ENCODE measurements at regions not wholly inside any gene's neighbourhood (a gene's known extent, or its start where the extent isn't known, plus 50 kb on each side); places are given as distances from the start of the nearest gene placed in this dataset.

- no peak overlapping the region for H3K4me2 ChIP-seq (ENCODE audit: low read length)
- no peak overlapping the region for H3K27ac ChIP-seq (ENCODE audit: low read length)
- H4K20me1 ChIP-seq (ENCODE audit: insufficient read depth) = no peaks in the 10 kb centered on the region
- H3F3A ChIP-seq (ENCODE audit: insufficient read depth, low read length, poor library complexity, severe bottlenecking) = no peaks in the 10 kb centered on the region
- no peak overlapping the region for H3K4me3 ChIP-seq (ENCODE audit: low read length)
- no peaks in the 10 kb centered on the region for H3K27me3 ChIP-seq (ENCODE audit: insufficient read depth, low read depth, low read length)
- H3K9me3 ChIP-seq (ENCODE audit: low read length) = no peaks in the 10 kb centered on the region
- H3K9me2 ChIP-seq (ENCODE audit: insufficient read depth, low read length) = no peaks in the 10 kb centered on the region
- H3K79me2 ChIP-seq (replicated peaks; ENCODE audit: insufficient read depth, low read length) = no peaks in the 10 kb centered on the region
- H3K9ac ChIP-seq (ENCODE audit: low read length) = no peak overlapping the region
- no peak overlapping the region for H2AFZ ChIP-seq (ENCODE audit: low read depth, low read length)
- TF ChIP-seq EP300 (conservative IDR thresholded peaks at IDR 0.05; ENCODE audit: poor library complexity, severe bottlenecking) = no peak
- no peak for TF ChIP-seq RAD21 (conservative IDR thresholded peaks at IDR 0.05)
- TF ChIP-seq SMC3 (conservative IDR thresholded peaks at IDR 0.05; ENCODE audit: poor library complexity) = no peak
- TF ChIP-seq, protein P1, sequence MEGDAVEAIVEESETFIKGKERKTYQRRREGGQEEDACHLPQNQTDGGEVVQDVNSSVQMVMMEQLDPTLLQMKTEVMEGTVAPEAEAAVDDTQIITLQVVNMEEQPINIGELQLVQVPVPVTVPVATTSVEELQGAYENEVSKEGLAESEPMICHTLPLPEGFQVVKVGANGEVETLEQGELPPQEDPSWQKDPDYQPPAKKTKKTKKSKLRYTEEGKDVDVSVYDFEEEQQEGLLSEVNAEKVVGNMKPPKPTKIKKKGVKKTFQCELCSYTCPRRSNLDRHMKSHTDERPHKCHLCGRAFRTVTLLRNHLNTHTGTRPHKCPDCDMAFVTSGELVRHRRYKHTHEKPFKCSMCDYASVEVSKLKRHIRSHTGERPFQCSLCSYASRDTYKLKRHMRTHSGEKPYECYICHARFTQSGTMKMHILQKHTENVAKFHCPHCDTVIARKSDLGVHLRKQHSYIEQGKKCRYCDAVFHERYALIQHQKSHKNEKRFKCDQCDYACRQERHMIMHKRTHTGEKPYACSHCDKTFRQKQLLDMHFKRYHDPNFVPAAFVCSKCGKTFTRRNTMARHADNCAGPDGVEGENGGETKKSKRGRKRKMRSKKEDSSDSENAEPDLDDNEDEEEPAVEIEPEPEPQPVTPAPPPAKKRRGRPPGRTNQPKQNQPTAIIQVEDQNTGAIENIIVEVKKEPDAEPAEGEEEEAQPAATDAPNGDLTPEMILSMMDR (IDR thresholded peaks at IDR 0.05; ENCODE audit: poor library complexity, severe bottlenecking) = no peak
- TF ChIP-seq TAF1 (IDR thresholded peaks at IDR 0.05; ENCODE audit: low read depth) = no peak
- TF ChIP-seq POLR2AphosphoS5 (IDR thresholded peaks at IDR 0.05) = no peak
- TF ChIP-seq, protein P2, sequence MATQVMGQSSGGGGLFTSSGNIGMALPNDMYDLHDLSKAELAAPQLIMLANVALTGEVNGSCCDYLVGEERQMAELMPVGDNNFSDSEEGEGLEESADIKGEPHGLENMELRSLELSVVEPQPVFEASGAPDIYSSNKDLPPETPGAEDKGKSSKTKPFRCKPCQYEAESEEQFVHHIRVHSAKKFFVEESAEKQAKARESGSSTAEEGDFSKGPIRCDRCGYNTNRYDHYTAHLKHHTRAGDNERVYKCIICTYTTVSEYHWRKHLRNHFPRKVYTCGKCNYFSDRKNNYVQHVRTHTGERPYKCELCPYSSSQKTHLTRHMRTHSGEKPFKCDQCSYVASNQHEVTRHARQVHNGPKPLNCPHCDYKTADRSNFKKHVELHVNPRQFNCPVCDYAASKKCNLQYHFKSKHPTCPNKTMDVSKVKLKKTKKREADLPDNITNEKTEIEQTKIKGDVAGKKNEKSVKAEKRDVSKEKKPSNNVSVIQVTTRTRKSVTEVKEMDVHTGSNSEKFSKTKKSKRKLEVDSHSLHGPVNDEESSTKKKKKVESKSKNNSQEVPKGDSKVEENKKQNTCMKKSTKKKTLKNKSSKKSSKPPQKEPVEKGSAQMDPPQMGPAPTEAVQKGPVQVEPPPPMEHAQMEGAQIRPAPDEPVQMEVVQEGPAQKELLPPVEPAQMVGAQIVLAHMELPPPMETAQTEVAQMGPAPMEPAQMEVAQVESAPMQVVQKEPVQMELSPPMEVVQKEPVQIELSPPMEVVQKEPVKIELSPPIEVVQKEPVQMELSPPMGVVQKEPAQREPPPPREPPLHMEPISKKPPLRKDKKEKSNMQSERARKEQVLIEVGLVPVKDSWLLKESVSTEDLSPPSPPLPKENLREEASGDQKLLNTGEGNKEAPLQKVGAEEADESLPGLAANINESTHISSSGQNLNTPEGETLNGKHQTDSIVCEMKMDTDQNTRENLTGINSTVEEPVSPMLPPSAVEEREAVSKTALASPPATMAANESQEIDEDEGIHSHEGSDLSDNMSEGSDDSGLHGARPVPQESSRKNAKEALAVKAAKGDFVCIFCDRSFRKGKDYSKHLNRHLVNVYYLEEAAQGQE (IDR thresholded peaks at IDR 0.05; ENCODE audit: borderline replicate concordance) = no peak
- TF ChIP-seq EZH2 (IDR thresholded peaks at IDR 0.05; ENCODE audit: borderline replicate concordance, insufficient read depth, low read length, poor library complexity, severe bottlenecking) = no peak
- no peak for TF ChIP-seq MXI1 (conservative IDR thresholded peaks at IDR 0.05; ENCODE audit: poor library complexity, severe bottlenecking)
- no peaks in the 10 kb centered on the region for H3K36me3 ChIP-seq (ENCODE audit: insufficient read depth, low read length)
Measured at GRCh38 chr7:54824655-54825054, 65.6 kb upstream of the SEC61G start.

DNA sequence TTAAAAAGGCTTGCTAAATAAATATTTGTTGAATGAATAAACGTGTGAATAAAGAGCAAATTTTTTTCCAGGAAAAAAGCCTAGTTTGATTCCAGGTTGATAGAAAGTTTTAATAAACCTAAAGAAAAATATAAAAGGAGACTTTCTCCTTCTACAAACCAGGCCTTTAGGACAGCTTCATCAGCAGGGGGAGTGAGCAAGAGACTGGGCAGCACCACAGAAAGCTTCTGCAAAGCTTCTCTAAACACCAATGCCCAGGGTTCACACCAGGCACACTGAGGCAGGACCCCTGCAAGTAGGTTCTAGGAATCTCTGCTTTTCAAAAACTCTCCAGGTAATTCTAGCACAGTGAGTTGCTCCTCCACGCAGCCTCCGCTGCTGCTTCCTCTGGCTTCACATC lies 66.4 kb upstream of the SEC61G start:
- H3F3A ChIP-seq (ENCODE audit: insufficient read depth, low read length, poor library complexity, severe bottlenecking) = no peaks in the 10 kb centered on the region
- TF ChIP-seq, protein P1 (IDR thresholded peaks at IDR 0.05; ENCODE audit: poor library complexity, severe bottlenecking) = no peak
- TF ChIP-seq EZH2 (IDR thresholded peaks at IDR 0.05; ENCODE audit: borderline replicate concordance, insufficient read depth, low read length, poor library complexity, severe bottlenecking) (no peak), TAF1 (IDR thresholded peaks at IDR 0.05; ENCODE audit: low read depth) (no peak)

More for the DNA sequence above, 66.4 kb upstream of the SEC61G start:
- Histone ChIP-seq H2AFZ (ENCODE audit: low read depth, low read length) (no peak overlapping the region), H3K79me2 (replicated peaks; ENCODE audit: insufficient read depth, low read length) (no peaks in the 10 kb centered on the region), H3K9me2 (ENCODE audit: insufficient read depth, low read length) (no peaks in the 10 kb centered on the region), H3K27me3 (ENCODE audit: insufficient read depth, low read depth, low read length) (no peaks in the 10 kb centered on the region), H3K27ac (ENCODE audit: low read length) (no peak overlapping the region), H3K9me3 (ENCODE audit: low read length) (no peaks in the 10 kb centered on the region), H4K20me1 (ENCODE audit: insufficient read depth) (no peaks in the 10 kb centered on the region), H3K9ac (ENCODE audit: low read length) (no peak overlapping the region), H3K4me3 (ENCODE audit: low read length) (no peak overlapping the region), H3K36me3 (ENCODE audit: insufficient read depth, low read length) (no peaks in the 10 kb centered on the region), H3K4me2 (ENCODE audit: low read length) (no peak overlapping the region)
